GM12891 (cell line): ENCODE measurements at regions not wholly inside any gene's neighbourhood (a gene's known extent, or its start where the extent isn't known, plus 50 kb on each side); places are given as distances from the start of the nearest gene placed in this dataset.
"Not testable (repeated sequence)": the region's sequence is repeated elsewhere in the genome, so short reads cannot be mapped to it uniquely, and the experiment has no call there.

Experiments
- DNase-seq: peaks from one replicate; pipeline ENCODE4 v3.0.0; 2011; ENCODE audit warnings: low spot score; ENCODE audit not compliant: insufficient read length
- FAIRE-seq: peaks from 2 replicates; lab custom pipeline; 2011; peaks lifted over from hg19 to GRCh38; lab: Jason Lieb, UNC
- PAX5 ChIP-seq: IDR thresholded peaks from 2 replicates; pipeline ENCODE4 v1.6.1; 2011; ENCODE audit warnings: low read length, moderate library complexity, mild to moderate bottlenecking; ENCODE audit not compliant: insufficient read depth, severe bottlenecking
- POLR2A ChIP-seq: IDR thresholded peaks from 2 replicates; pipeline ENCODE4 v1.6.1; 2011; ENCODE audit warnings: low read depth, low read length, control low read depth
- POLR2AphosphoS5 ChIP-seq: IDR thresholded peaks from 2 replicates; pipeline ENCODE4 v1.6.1; 2011; ENCODE audit warnings: low read depth, low read length, control low read depth
- POU2F2 ChIP-seq: IDR thresholded peaks from 2 replicates; pipeline ENCODE4 v1.6.1; 2011; ENCODE audit warnings: low read depth, mild to moderate bottlenecking, control low read depth, low read length, moderate library complexity
- SPI1 ChIP-seq: IDR thresholded peaks from 2 replicates; pipeline ENCODE4 v1.6.1; 2011; ENCODE audit warnings: low read depth, low read length, control low read depth
- TAF1 ChIP-seq: IDR thresholded peaks from 2 replicates; pipeline ENCODE4 v1.6.1; 2011; ENCODE audit warnings: low read depth, low read length, control low read depth

- no peak for DNase-seq
- no peak for TF ChIP-seq PAX5
- TF ChIP-seq POLR2AphosphoS5: no peak
- TF ChIP-seq SPI1: no peak
- TF ChIP-seq TAF1: no peak
- TF ChIP-seq POLR2A: no peak
- no peak for TF ChIP-seq POU2F2
- peak; percentile 57 for FAIRE-seq
These were observed 227.7 kb downstream of the RPIA start for GRCh38 chr2:88919087-88919738.

GRCh38 chr2:88920399-88920798, 228.9 kb downstream of the RPIA start:
- FAIRE-seq, DNase-seq: not testable (repeated sequence)

- TF ChIP-seq TAF1: no peak
- TF ChIP-seq POU2F2: no peak
These were observed 233.1 kb downstream of the RPIA start for GRCh38 chr2:88924533-88924932.

GRCh38 chr2:88925770-88926462, 234.4 kb downstream of the RPIA start:
- no peak for FAIRE-seq
- no peak for TF ChIP-seq TAF1
- no peak for DNase-seq

More at GRCh38 chr2:88924533-88924932, 233.1 kb downstream of the RPIA start:
- DNase-seq (no peak), FAIRE-seq (no peak)

- no peak for DNase-seq
- no peak for TF ChIP-seq TAF1
- no peak for FAIRE-seq
These were observed 235.7 kb downstream of the RPIA start for GRCh38 chr2:88927128-88927527.

GRCh38 chr2:88930659-88931058, 239.2 kb downstream of the RPIA start:
- peak; percentile 48 for FAIRE-seq
- DNase-seq: no peak
- TF ChIP-seq POU2F2 (no peak), PAX5 (no peak), SPI1 (no peak), POLR2A (no peak), TAF1 (no peak), POLR2AphosphoS5 (no peak)

- DNase-seq: no peak
- no peak for FAIRE-seq
- TF ChIP-seq POU2F2 (no peak), SPI1 (no peak), PAX5 (no peak), POLR2A (no peak)
These were observed 241.2 kb downstream of the RPIA start for GRCh38 chr2:88932686-88933085.

- no peak for DNase-seq
- TF ChIP-seq TAF1: no peak
- FAIRE-seq: peak; percentile 48
These were observed 241.6 kb downstream of the RPIA start for GRCh38 chr2:88933091-88933490.

GRCh38 chr2:88933980-88934379, 242.5 kb downstream of the RPIA start:
- FAIRE-seq: peak; percentile 54

GRCh38 chr2:88941178-88941577, 249.7 kb downstream of the RPIA start:
- not testable (repeated sequence) for FAIRE-seq, DNase-seq

More at GRCh38 chr2:88933980-88934379, 242.5 kb downstream of the RPIA start:
- TF ChIP-seq TAF1 (no peak), PAX5 (no peak), POLR2A (no peak), POU2F2 (no peak), SPI1 (no peak), POLR2AphosphoS5 (no peak)
- no peak for DNase-seq

GRCh38 chr2:88942798-88943197, 251.3 kb downstream of the RPIA start:
- DNase-seq: no peak
- no peak for FAIRE-seq
- TF ChIP-seq POLR2AphosphoS5 (no peak), TAF1 (no peak)

GRCh38 chr2:88949336-88949735, 257.9 kb downstream of the RPIA start:
- DNase-seq (no peak), FAIRE-seq (peak; percentile 43)
- TF ChIP-seq TAF1 (no peak), POLR2A (no peak), PAX5 (no peak), SPI1 (no peak), POLR2AphosphoS5 (no peak), POU2F2 (no peak)
